Endodermal cell (in vitro differentiated cells): ENCODE measurements at regions not wholly inside any gene's neighbourhood (a gene's known extent, or its start where the extent isn't known, plus 50 kb on each side); places are given as distances from the start of the nearest gene placed in this dataset.

Source experiments
- DNase-seq: peaks from one replicate; pipeline ENCODE4 v3.0.0-alpha.2; 2017
- H3K27ac ChIP-seq: 2 replicates; pipeline ENCODE4 v1.5.1; 2013; ENCODE audit warnings: mild to moderate bottlenecking, low read depth, low read length, moderate library complexity
- H3K27me3 ChIP-seq: 2 replicates; pipeline ENCODE4 v1.6.1; 2013; ENCODE audit warnings: mild to moderate bottlenecking, low read length, moderate library complexity; ENCODE audit not compliant: insufficient read depth, control insufficient read depth, poor library complexity, severe bottlenecking
- H3K36me3 ChIP-seq: 2 replicates; pipeline ENCODE4 v1.7.0; 2013; ENCODE audit warnings: mild to moderate bottlenecking, low read length, moderate library complexity; ENCODE audit not compliant: control insufficient read depth, insufficient read depth
- H3K4me1 ChIP-seq: one replicate; pipeline ENCODE4 v1.7.0; 2013; ENCODE audit warnings: low read length; ENCODE audit not compliant: control insufficient read depth, insufficient read depth
- H3K4me3 ChIP-seq: 2 replicates; pipeline ENCODE4 v1.5.1; 2013; ENCODE audit warnings: mild to moderate bottlenecking, low read length, moderate library complexity
- H3K9ac ChIP-seq: 2 replicates; pipeline ENCODE4 v1.6.1; 2013; ENCODE audit warnings: mild to moderate bottlenecking, low read length, moderate library complexity; ENCODE audit not compliant: poor library complexity, severe bottlenecking; ENCODE audit errors: extremely low read depth
- H3K9me3 ChIP-seq: 2 replicates; pipeline ENCODE4 v1.6.1; 2013; ENCODE audit warnings: mild to moderate bottlenecking, low read length, moderate library complexity; ENCODE audit not compliant: control insufficient read depth
- H3K27ac Mint-ChIP-seq: 2 replicates; pipeline ENCODE4 v1.8.0; 2020; ENCODE audit warnings: mixed read lengths
- H3K27me3 Mint-ChIP-seq: 2 replicates; pipeline ENCODE4 v1.8.0; 2021; ENCODE audit warnings: mild to moderate bottlenecking, mixed read lengths; ENCODE audit not compliant: insufficient read depth
- H3K36me3 Mint-ChIP-seq: 2 replicates; pipeline ENCODE4 v1.8.0; 2020; ENCODE audit warnings: low read depth, mixed read lengths
- H3K4me1 Mint-ChIP-seq: 2 replicates; pipeline ENCODE4 v1.8.0; 2020; ENCODE audit warnings: mixed read lengths
- H3K4me3 Mint-ChIP-seq: 2 replicates; pipeline ENCODE4 v1.8.0; 2020; ENCODE audit warnings: mild to moderate bottlenecking, moderate library complexity, mixed read lengths
- H3K9me3 Mint-ChIP-seq: 2 replicates; pipeline ENCODE4 v1.8.0; 2020; ENCODE audit warnings: mild to moderate bottlenecking, mixed read lengths
- WGBS, 2 experiments: methylation state at CpG; one replicate each; pipeline versions ENCODE4 v1.1.5 to v1.1.7; 2013; ENCODE audit warnings: missing lambda C conversion rate in 2 of 2, mixed read lengths in 1 of 2; ENCODE audit not compliant: insufficient coverage in 1 of 2, insufficient read length in 1 of 2; 5-methylcytosine and 5-hydroxymethylcytosine counted together
- TF ChIP-seq, protein P1 (sequence below): fragments of 200-600 bp; sonication (generic); conservative IDR thresholded peaks from 2 replicates; pipeline ENCODE4 v1.5.0; 2021; ENCODE audit warnings: antibody characterized with exemption, mild to moderate bottlenecking

GRCh38 chr19:31976775-31977536, 368.5 kb upstream of the ZNF507 start:
- DNase-seq: peak; percentile 21
- Histone ChIP-seq H3K27ac (no peak overlapping the region), H3K9me3 (no peaks in the 10 kb centered on the region), H3K4me3 (no peak overlapping the region), H3K27me3 (no peaks in the 10 kb centered on the region), H3K4me1 (no peaks in the 10 kb centered on the region), H3K36me3 (no peaks in the 10 kb centered on the region), H3K9ac (no peak overlapping the region)
- Mint-ChIP-seq H3K4me3 (no peak overlapping the region), H3K9me3 (no peaks in the 10 kb centered on the region), H3K27ac (no peak overlapping the region), H3K36me3 (no peaks in the 10 kb centered on the region), H3K27me3 (no peaks in the 10 kb centered on the region), H3K4me1 (no peaks in the 10 kb centered on the region)
- TF ChIP-seq, protein P1, sequence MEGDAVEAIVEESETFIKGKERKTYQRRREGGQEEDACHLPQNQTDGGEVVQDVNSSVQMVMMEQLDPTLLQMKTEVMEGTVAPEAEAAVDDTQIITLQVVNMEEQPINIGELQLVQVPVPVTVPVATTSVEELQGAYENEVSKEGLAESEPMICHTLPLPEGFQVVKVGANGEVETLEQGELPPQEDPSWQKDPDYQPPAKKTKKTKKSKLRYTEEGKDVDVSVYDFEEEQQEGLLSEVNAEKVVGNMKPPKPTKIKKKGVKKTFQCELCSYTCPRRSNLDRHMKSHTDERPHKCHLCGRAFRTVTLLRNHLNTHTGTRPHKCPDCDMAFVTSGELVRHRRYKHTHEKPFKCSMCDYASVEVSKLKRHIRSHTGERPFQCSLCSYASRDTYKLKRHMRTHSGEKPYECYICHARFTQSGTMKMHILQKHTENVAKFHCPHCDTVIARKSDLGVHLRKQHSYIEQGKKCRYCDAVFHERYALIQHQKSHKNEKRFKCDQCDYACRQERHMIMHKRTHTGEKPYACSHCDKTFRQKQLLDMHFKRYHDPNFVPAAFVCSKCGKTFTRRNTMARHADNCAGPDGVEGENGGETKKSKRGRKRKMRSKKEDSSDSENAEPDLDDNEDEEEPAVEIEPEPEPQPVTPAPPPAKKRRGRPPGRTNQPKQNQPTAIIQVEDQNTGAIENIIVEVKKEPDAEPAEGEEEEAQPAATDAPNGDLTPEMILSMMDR: no peak
- 86 to 100% methylated on average over 3 to 6 of the region's 6 CpGs for WGBS, 2 experiments

DNA sequence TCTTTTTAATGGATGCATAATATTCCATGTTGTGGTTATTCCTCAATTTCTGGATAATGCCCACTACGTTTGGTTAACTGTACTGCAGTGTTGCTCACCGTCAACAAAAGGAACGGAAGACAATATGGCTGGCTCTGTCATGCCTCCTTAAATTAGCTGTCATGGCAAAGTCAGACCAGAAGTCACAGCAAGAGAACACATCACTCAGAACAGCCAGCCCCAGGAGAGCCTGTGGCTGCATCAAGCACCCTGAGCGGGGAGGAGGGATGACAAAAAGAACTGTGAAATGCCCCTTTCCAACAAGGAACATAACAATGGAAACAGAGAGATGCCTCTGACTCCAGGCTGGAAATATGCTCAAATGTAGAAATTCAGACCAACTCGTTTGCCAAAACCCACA, 366.0 kb upstream of the ZNF507 start:
- H3K27me3 ChIP-seq: no peaks in the 10 kb centered on the region
- Mint-ChIP-seq H3K4me1 (no peaks in the 10 kb centered on the region), H3K4me3 (no peak overlapping the region), H3K27me3 (no peaks in the 10 kb centered on the region), H3K27ac (no peak overlapping the region), H3K36me3 (no peaks in the 10 kb centered on the region), H3K9me3 (no peaks in the 10 kb centered on the region)
- TF ChIP-seq, protein P1: no peak
- H3K36me3 ChIP-seq: no peaks in the 10 kb centered on the region
- 84 to 89% methylated on average over 4 to 5 of the region's 5 CpGs for WGBS, 2 experiments
- peak; percentile 25 for DNase-seq
- H3K27ac ChIP-seq: no peak overlapping the region
- H3K9me3 ChIP-seq: no peaks in the 10 kb centered on the region
- no peak overlapping the region for H3K4me3 ChIP-seq
- no peak overlapping the region for H3K9ac ChIP-seq
- H3K4me1 ChIP-seq: no peaks in the 10 kb centered on the region

- 94% methylated on average over 19 to 23 of the region's 23 CpGs for WGBS, 2 experiments
- Mint-ChIP-seq H3K4me1 (no peaks in the 10 kb centered on the region), H3K4me3 (no peak overlapping the region), H3K27me3 (no peaks in the 10 kb centered on the region), H3K27ac (no peak overlapping the region), H3K36me3 (no peaks in the 10 kb centered on the region), H3K9me3 (peaks cover 2% of the 10 kb centered on the region)
- no peaks in the 10 kb centered on the region for H3K4me1 ChIP-seq
- H3K27me3 ChIP-seq: no peaks in the 10 kb centered on the region
- H3K9me3 ChIP-seq: no peaks in the 10 kb centered on the region
- no peaks in the 10 kb centered on the region for H3K36me3 ChIP-seq
- H3K4me3 ChIP-seq: no peak overlapping the region
- TF ChIP-seq, protein P1: no peak
- DNase-seq: peak; percentile 20
- no peak overlapping the region for H3K27ac ChIP-seq
- H3K9ac ChIP-seq: no peak overlapping the region
These were observed 365.3 kb upstream of the ZNF507 start for GRCh38 chr19:31979949-31980670.
